AG09319 (cell line): ENCODE measurements at regions not wholly inside any gene's neighbourhood (a gene's known extent, or its start where the extent isn't known, plus 50 kb on each side); places are given as distances from the start of the nearest gene placed in this dataset.

Source experiments
- DNase-seq: peaks from one replicate; pipeline ENCODE4 v3.0.0-alpha.2; 2010; ENCODE audit warnings: low read depth; ENCODE audit errors: extremely low read depth
- CTCF ChIP-seq: IDR thresholded peaks from 2 replicates; pipeline ENCODE4 v1.5.1; 2011; ENCODE audit warnings: low read depth, mild to moderate bottlenecking, inconsistent platforms, low read length, moderate library complexity

GRCh38 chr6:121581327-121581726 lies 145.9 kb downstream of the GJA1 start:
- TF ChIP-seq CTCF, result no peak
- DNase-seq, result no peak

GRCh38 chr6:121582262-121582661 lies 146.8 kb downstream of the GJA1 start:
- TF ChIP-seq CTCF, result no peak
- DNase-seq, result no peak

- DNase-seq, result no peak
- TF ChIP-seq CTCF, result no peak
Observed at GRCh38 chr6:121584586-121585369, 149.3 kb downstream of the GJA1 start.

- DNase-seq, result no peak
- no peak for TF ChIP-seq CTCF
Observed at GRCh38 chr6:121590438-121590837, 155.0 kb downstream of the GJA1 start.

GRCh38 chr6:121590916-121591315 lies 155.5 kb downstream of the GJA1 start:
- no peak for TF ChIP-seq CTCF
- DNase-seq, result no peak

- no peak for TF ChIP-seq CTCF
- DNase-seq, result no peak
Observed at GRCh38 chr6:121592261-121592935, 157.0 kb downstream of the GJA1 start.

GRCh38 chr6:121593011-121593641 lies 157.7 kb downstream of the GJA1 start:
- TF ChIP-seq CTCF, result no peak
- no peak for DNase-seq
